GM12864 (cell line): ENCODE measurements at regions not wholly inside any gene's neighbourhood (a gene's known extent, or its start where the extent isn't known, plus 50 kb on each side); places are given as distances from the start of the nearest gene placed in this dataset.

Experiments
- DNase-seq: peaks from one replicate; pipeline ENCODE4 v3.0.0-alpha.2; 2011; ENCODE audit warnings: low read depth
- H3K4me3 ChIP-seq: 2 replicates; pipeline ENCODE4 v1.5.1; 2011; ENCODE audit warnings: mild to moderate bottlenecking, low read depth, low read length, control low read depth
- CTCF ChIP-seq: IDR thresholded peaks from 2 replicates; pipeline ENCODE4 v1.5.1; 2011; ENCODE audit warnings: low read depth, mild to moderate bottlenecking, moderate library complexity, low read length, control low read depth, inconsistent platforms; ENCODE audit errors: missing control alignments

GRCh38 chr18:24538414-24539264 lies 78.2 kb downstream of the HRH4 start:
- TF ChIP-seq CTCF, result no peak
- DNase-seq, result no peak

GRCh38 chr18:24539866-24540617 lies 79.6 kb downstream of the HRH4 start:
- H3K4me3 ChIP-seq, result no peak overlapping the region
- DNase-seq, result no peak
- no peak for TF ChIP-seq CTCF

More at GRCh38 chr18:24538414-24539264, 78.2 kb downstream of the HRH4 start:
- H3K4me3 ChIP-seq, result no peak overlapping the region

- no peak for TF ChIP-seq CTCF
- no peak overlapping the region for H3K4me3 ChIP-seq
- no peak for DNase-seq
Observed at GRCh38 chr18:24540896-24541295, 80.5 kb downstream of the HRH4 start.

- no peak for TF ChIP-seq CTCF
- no peak for DNase-seq
- no peak overlapping the region for H3K4me3 ChIP-seq
Observed at GRCh38 chr18:24543086-24543794, 82.8 kb downstream of the HRH4 start.

GRCh38 chr18:24543795-24544498 lies 83.5 kb downstream of the HRH4 start:
- TF ChIP-seq CTCF, result no peak
- no peak overlapping the region for H3K4me3 ChIP-seq
- no peak for DNase-seq

GRCh38 chr18:24544949-24545348 lies 84.5 kb downstream of the HRH4 start:
- no peak for TF ChIP-seq CTCF
- H3K4me3 ChIP-seq, result no peak overlapping the region
- DNase-seq, result no peak
